GM12864 (cell line): ENCODE measurements at regions not wholly inside any gene's neighbourhood (a gene's known extent, or its start where the extent isn't known, plus 50 kb on each side); places are given as distances from the start of the nearest gene placed in this dataset.
"Not testable (repeated sequence)": the region's sequence is repeated elsewhere in the genome, so short reads cannot be mapped to it uniquely, and the experiment has no call there.

ENCODE experiments used
- DNase-seq: peaks from one replicate; pipeline ENCODE4 v3.0.0-alpha.2; 2011; ENCODE audit warnings: low read depth
- H3K4me3 ChIP-seq: 2 replicates; pipeline ENCODE4 v1.5.1; 2011; ENCODE audit warnings: mild to moderate bottlenecking, low read depth, low read length, control low read depth
- CTCF ChIP-seq: IDR thresholded peaks from 2 replicates; pipeline ENCODE4 v1.5.1; 2011; ENCODE audit warnings: low read depth, mild to moderate bottlenecking, moderate library complexity, low read length, control low read depth, inconsistent platforms; ENCODE audit errors: missing control alignments

GRCh38 chr5:145536133-145536532 is 299.0 kb downstream of the PRELID2 start:
- no peak overlapping the region for H3K4me3 ChIP-seq
- TF ChIP-seq CTCF = no peak
- DNase-seq = no peak

- H3K4me3 ChIP-seq = no peak overlapping the region
- no peak for DNase-seq
- no peak for TF ChIP-seq CTCF
These were observed 304.0 kb downstream of the PRELID2 start for GRCh38 chr5:145531038-145531734.

GRCh38 chr5:145521523-145521922 is 313.6 kb downstream of the PRELID2 start:
- TF ChIP-seq CTCF = no peak
- no peak for DNase-seq
- no peak overlapping the region for H3K4me3 ChIP-seq

GRCh38 chr5:145521066-145521465 is 314.1 kb downstream of the PRELID2 start:
- TF ChIP-seq CTCF = no peak
- DNase-seq = no peak
- H3K4me3 ChIP-seq = no peak overlapping the region

GRCh38 chr5:145520335-145520734 is 314.8 kb downstream of the PRELID2 start:
- no peak for TF ChIP-seq CTCF
- DNase-seq = no peak
- H3K4me3 ChIP-seq = no peak overlapping the region

GRCh38 chr5:145517588-145517987 is 317.6 kb downstream of the PRELID2 start:
- not testable (repeated sequence) for H3K4me3 ChIP-seq, DNase-seq

- no peak overlapping the region for H3K4me3 ChIP-seq
- DNase-seq = no peak
- TF ChIP-seq CTCF = no peak
These were observed 323.8 kb downstream of the PRELID2 start for GRCh38 chr5:145511351-145511750.

- H3K4me3 ChIP-seq = no peak overlapping the region
- no peak for DNase-seq
- TF ChIP-seq CTCF = no peak
These were observed 324.4 kb downstream of the PRELID2 start for GRCh38 chr5:145510769-145511168.
